GM23338 (cell line): ENCODE measurements at regions not wholly inside any gene's neighbourhood (a gene's known extent, or its start where the extent isn't known, plus 50 kb on each side); places are given as distances from the start of the nearest gene placed in this dataset.

Experiments
- ATAC-seq: fragments of 200-7000 bp; cut with Tn5 transposase; 3 replicates; pipeline ENCODE4 v1.9.1; 2020
- DNase-seq: peaks from one replicate; pipeline ENCODE4 v3.0.0-alpha.2; 2015; ENCODE audit warnings: low spot score
- H2AFZ ChIP-seq: fragments of 200-600 bp; sonication (generic); 2 replicates; pipeline ENCODE4 v1.8.0; 2016; ENCODE audit warnings: antibody characterized with exemption, mild to moderate bottlenecking, moderate library complexity
- H3F3A ChIP-seq: fragments of 200-600 bp; sonication (generic); replicated peaks from 2 replicates; pipeline ENCODE4 v1.8.0; 2017; ENCODE audit warnings: antibody characterized with exemption, mixed run types, low read depth
- H3K27ac ChIP-seq: fragments of 200-600 bp; sonication (generic); 2 replicates; pipeline ENCODE4 v1.6.1; 2016; ENCODE audit warnings: low read depth
- H3K27me3 ChIP-seq: fragments of 200-600 bp; sonication (generic); 2 replicates; pipeline ENCODE4 v1.8.0; 2016; ENCODE audit warnings: mild to moderate bottlenecking, mixed run types, moderate library complexity; ENCODE audit not compliant: insufficient read depth
- H3K36me3 ChIP-seq: fragments of 200-600 bp; sonication (generic); 2 replicates; pipeline ENCODE4 v1.8.0; 2016; ENCODE audit warnings: mild to moderate bottlenecking; ENCODE audit not compliant: insufficient read depth
- H3K4me1 ChIP-seq: fragments of 200-600 bp; sonication (generic); 2 replicates; pipeline ENCODE4 v1.8.0; 2016; ENCODE audit warnings: mild to moderate bottlenecking, moderate library complexity; ENCODE audit not compliant: insufficient read depth
- H3K4me2 ChIP-seq: fragments of 200-600 bp; sonication (generic); 2 replicates; pipeline ENCODE4 v1.7.1; 2017; ENCODE audit warnings: mixed run types
- H3K4me3 ChIP-seq: fragments of 200-600 bp; sonication (generic); 2 replicates; pipeline ENCODE4 v1.6.1; 2016; ENCODE audit warnings: mixed run types
- H3K79me2 ChIP-seq: fragments of 200-600 bp; sonication (generic); replicated peaks from 2 replicates; pipeline ENCODE4 v1.8.0; 2017; ENCODE audit warnings: mild to moderate bottlenecking; ENCODE audit not compliant: insufficient read depth
- H3K9me2 ChIP-seq: fragments of 200-600 bp; sonication (generic); 2 replicates; pipeline ENCODE4 v1.8.0; 2017; ENCODE audit not compliant: insufficient read depth
- H4K20me1 ChIP-seq: fragments of 200-600 bp; sonication (generic); replicated peaks from 2 replicates; pipeline ENCODE4 v1.8.0; 2017; ENCODE audit warnings: mild to moderate bottlenecking; ENCODE audit not compliant: insufficient read depth
- H3K27ac Mint-ChIP-seq: 2 replicates; pipeline ENCODE4 v1.8.0; 2020; ENCODE audit warnings: inconsistent platforms, mild to moderate bottlenecking, moderate library complexity, mixed read lengths
- H3K27me3 Mint-ChIP-seq: 3 replicates; pipeline ENCODE4 v1.8.0; 2022; ENCODE audit warnings: low read depth, mild to moderate bottlenecking, moderate library complexity, mixed read lengths, inconsistent platforms; ENCODE audit not compliant: insufficient read depth, poor library complexity
- H3K36me3 Mint-ChIP-seq: 3 replicates; pipeline ENCODE4 v1.8.0; 2021; ENCODE audit warnings: low read depth, mild to moderate bottlenecking, inconsistent platforms, moderate library complexity, mixed read lengths
- H3K4me1 Mint-ChIP-seq: 3 replicates; pipeline ENCODE4 v1.8.0; 2020; ENCODE audit warnings: mild to moderate bottlenecking, inconsistent platforms, mixed read lengths
- H3K4me3 Mint-ChIP-seq: 3 replicates; pipeline ENCODE4 v1.8.0; 2021; ENCODE audit warnings: moderate library complexity, mild to moderate bottlenecking, inconsistent platforms, mixed read lengths
- H3K9me3 Mint-ChIP-seq: 3 replicates; pipeline ENCODE4 v1.8.0; 2020; ENCODE audit warnings: moderate library complexity, mild to moderate bottlenecking, inconsistent platforms, mixed read lengths
- CREB1 ChIP-seq: fragments of 250-450 bp; sonication (Bioruptor Pico); IDR thresholded peaks from 2 replicates; pipeline ENCODE4 v1.5.0; 2020; ENCODE audit warnings: low read depth, mild to moderate bottlenecking, moderate library complexity
- ETS1 ChIP-seq: IDR thresholded peaks from 2 replicates; pipeline ENCODE4 v1.6.1; 2016; ENCODE audit warnings: antibody characterized with exemption
- EZH2 ChIP-seq: fragments of 200-600 bp; sonication (generic); IDR thresholded peaks from one replicate; pipeline ENCODE4 v1.8.0; 2017; ENCODE audit warnings: antibody characterized with exemption, mild to moderate bottlenecking, low read depth; ENCODE audit not compliant: unreplicated experiment
- EZH2phosphoT487 ChIP-seq: fragments of 200-600 bp; sonication (generic); IDR thresholded peaks from one replicate; pipeline ENCODE4 v1.8.1; 2018; ENCODE audit warnings: antibody characterized with exemption; ENCODE audit not compliant: unreplicated experiment
- JUNB ChIP-seq: IDR thresholded peaks from one replicate; pipeline ENCODE4 v1.6.1; 2016; ENCODE audit warnings: antibody characterized with exemption; ENCODE audit not compliant: unreplicated experiment
- NANOG ChIP-seq: IDR thresholded peaks from 2 replicates; pipeline ENCODE4 v1.6.1; 2016; ENCODE audit warnings: antibody characterized with exemption, borderline replicate concordance
- POLR2AphosphoS5 ChIP-seq: IDR thresholded peaks from 2 replicates; pipeline ENCODE4 v1.6.1; 2016; ENCODE audit warnings: antibody characterized with exemption, low read depth
- REST ChIP-seq: IDR thresholded peaks from one replicate; pipeline ENCODE4 v1.6.1; 2018; ENCODE audit warnings: antibody characterized with exemption; ENCODE audit not compliant: unreplicated experiment
- STAT1 ChIP-seq: IDR thresholded peaks from one replicate; pipeline ENCODE4 v1.6.1; 2016; ENCODE audit warnings: antibody characterized with exemption; ENCODE audit not compliant: unreplicated experiment
- ZNF114 ChIP-seq: fragments of 250-450 bp; sonication (Bioruptor Pico); IDR thresholded peaks from 2 replicates; pipeline ENCODE4 v1.5.0; 2020; ENCODE audit warnings: mild to moderate bottlenecking, moderate library complexity
- ZNF331 ChIP-seq: fragments of 250-450 bp; sonication (Bioruptor Pico); IDR thresholded peaks from 2 replicates; pipeline ENCODE4 v1.5.0; 2020; ENCODE audit warnings: low read depth, mild to moderate bottlenecking, moderate library complexity
- ZNF462 ChIP-seq: fragments of 250-450 bp; sonication (Bioruptor Pico); IDR thresholded peaks from 2 replicates; pipeline ENCODE4 v1.5.0; 2020; ENCODE audit warnings: mild to moderate bottlenecking, moderate library complexity

- TF ChIP-seq POLR2AphosphoS5, result no peak
- no peak for TF ChIP-seq ZNF114 (CRISPR knock-in tag)
- TF ChIP-seq ZNF331 (CRISPR knock-in tag), result no peak
- TF ChIP-seq CREB1 (CRISPR knock-in tag), result no peak
- TF ChIP-seq EZH2, result no peak
Measured at GRCh38 chr1:222000131-222000530, 258.2 kb upstream of the DUSP10 start (continued).

GRCh38 chr1:221998781-221999180, 256.9 kb upstream of the DUSP10 start:
- Mint-ChIP-seq H3K4me3 (no peak overlapping the region), H3K4me1 (peaks cover 5% of the 10 kb centered on the region; the same call in 2 of the 3 replicates), H3K27me3 (no peaks in the 10 kb centered on the region), H3K27ac (peak overlapping the region; percentile 56; the same call in 1 of the 2 replicates), H3K9me3 (no peaks in the 10 kb centered on the region), H3K36me3 (no peaks in the 10 kb centered on the region)
- Histone ChIP-seq H3K4me2 (no peak overlapping the region), H3F3A (no peaks in the 10 kb centered on the region), H3K4me1 (no peaks in the 10 kb centered on the region), H3K79me2 (no peaks in the 10 kb centered on the region), H2AFZ (peak overlapping the region; percentile 80), H3K36me3 (no peaks in the 10 kb centered on the region), H3K4me3 (no peak overlapping the region), H3K27me3 (no peaks in the 10 kb centered on the region), H4K20me1 (no peaks in the 10 kb centered on the region), H3K9me2 (0 out of 2 replicates have a peak, but pooled peaks cover 4% of the 10 kb centered on the region), H3K27ac (no peak overlapping the region)
- TF ChIP-seq POLR2AphosphoS5 (no peak), EZH2phosphoT487 (no peak), EZH2 (no peak), ZNF331 (CRISPR knock-in tag) (no peak), REST (no peak), JUNB (no peak), ZNF462 (CRISPR knock-in tag) (no peak), ZNF114 (CRISPR knock-in tag) (no peak), CREB1 (CRISPR knock-in tag) (no peak), ETS1 (no peak), NANOG (no peak), STAT1 (no peak)
- ATAC-seq (no peak), DNase-seq (no peak)
